Activated CD8-positive, alpha-beta memory T cell treated with anti-CD3 and anti-CD28 coated beads, Interleukin-2, amount 50 U/mL, for 4 hours (primary cell): ENCODE measurements at regions not wholly inside any gene's neighbourhood (a gene's known extent, or its start where the extent isn't known, plus 50 kb on each side); places are given as distances from the start of the nearest gene placed in this dataset.

ENCODE experiments used
- DNase-seq: peaks from one replicate; pipeline ENCODE4 v3.0.0-alpha.2; 2020

DNA sequence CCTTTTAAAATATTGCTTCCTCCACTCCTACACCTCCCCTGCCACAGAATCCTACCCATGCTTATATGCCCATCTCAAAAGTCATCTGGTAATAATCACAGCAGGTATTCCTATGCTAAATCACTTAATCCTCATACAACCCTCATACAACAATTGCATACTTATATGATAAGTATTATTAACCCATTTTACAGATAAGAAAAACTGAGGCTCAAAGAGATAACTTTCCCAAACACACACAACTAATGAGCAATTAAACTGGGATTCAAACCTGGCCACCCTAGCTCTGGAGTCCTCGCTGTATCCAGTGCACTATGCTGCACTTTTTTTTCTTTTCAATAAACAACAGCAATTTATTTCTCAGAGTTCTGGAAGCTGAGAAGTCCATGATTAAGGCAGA is 99.8 kb upstream of the TSPAN5 start:
- no peak for DNase-seq

- DNase-seq, result no peak
These were observed 96.3 kb upstream of the TSPAN5 start for GRCh38 chr4:98754736-98755135.

DNA sequence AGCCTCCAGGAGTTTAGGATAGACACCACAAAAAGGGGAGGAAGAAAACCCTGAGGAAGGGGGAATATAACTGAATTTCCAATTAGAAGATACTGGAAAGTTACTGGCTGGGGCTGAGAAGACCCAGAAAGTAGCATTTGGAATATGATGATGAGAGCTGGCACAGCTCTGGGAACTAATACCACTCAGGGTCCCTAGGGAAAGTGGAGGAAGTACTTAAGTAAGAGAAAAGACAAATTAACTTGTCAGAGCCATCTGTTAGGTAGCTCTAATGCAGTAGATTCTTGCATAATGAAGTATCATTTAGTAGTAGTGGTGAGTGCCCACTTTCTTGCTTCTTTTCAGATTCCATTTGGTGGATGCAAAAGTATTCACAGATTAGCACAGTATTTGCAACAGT is 90.8 kb upstream of the TSPAN5 start:
- no peak for DNase-seq

DNA sequence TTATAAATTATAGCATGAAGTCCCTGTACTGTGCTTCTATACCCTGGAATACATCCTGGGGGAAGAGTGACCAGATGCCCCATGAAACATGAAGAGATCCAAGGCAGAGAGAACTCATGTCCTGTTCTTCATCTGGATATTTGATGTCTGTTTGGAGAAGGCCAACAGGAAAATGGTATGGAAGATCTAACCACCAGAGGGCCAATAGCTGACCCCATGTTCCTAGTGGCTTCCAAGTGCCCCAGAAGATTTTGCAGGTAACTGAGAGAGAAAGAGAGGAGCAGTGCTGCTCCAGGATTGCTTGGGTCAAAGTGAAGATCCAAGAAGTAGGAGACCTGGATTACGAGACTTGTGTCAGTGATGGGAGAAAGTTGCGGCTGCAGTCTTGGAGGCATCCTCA is 90.2 kb upstream of the TSPAN5 start:
- DNase-seq, result no peak

DNA sequence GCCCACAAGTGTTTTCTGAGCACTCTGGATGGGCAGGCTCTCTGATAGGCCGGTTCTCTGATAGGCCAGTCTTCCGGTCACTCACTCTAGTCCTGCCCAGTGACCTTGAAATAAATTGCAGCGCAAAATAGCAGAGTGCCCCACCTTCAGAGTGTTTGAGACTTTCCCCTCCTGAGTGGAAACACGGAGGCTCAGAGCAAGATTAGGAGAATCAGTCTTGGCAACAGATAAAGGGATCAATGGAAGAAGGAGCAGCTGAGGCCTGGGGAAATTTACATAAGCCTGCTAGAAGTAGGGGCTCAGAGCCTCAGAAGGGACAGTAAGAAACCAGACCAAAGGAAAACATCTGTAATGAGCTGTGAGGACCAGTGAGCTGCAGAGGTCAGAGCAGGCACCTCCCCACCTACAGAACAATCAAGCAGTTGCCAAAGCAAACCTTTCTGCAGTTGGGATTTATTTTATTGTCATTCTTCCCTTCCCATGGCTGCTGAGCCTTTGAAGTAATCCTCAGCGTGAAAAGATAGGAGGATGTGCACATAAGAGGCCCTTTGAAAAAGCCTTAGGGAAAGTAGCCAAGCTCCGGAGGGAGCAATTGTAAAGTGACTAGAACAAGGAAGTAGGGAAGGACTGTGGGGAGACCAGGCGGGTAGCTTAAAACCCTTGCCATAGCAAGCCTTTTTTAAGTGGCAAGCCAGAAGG is 89.1 kb upstream of the TSPAN5 start:
- no peak for DNase-seq

GRCh38 chr4:98746936-98747335 is 88.5 kb upstream of the TSPAN5 start:
- no peak for DNase-seq

DNA sequence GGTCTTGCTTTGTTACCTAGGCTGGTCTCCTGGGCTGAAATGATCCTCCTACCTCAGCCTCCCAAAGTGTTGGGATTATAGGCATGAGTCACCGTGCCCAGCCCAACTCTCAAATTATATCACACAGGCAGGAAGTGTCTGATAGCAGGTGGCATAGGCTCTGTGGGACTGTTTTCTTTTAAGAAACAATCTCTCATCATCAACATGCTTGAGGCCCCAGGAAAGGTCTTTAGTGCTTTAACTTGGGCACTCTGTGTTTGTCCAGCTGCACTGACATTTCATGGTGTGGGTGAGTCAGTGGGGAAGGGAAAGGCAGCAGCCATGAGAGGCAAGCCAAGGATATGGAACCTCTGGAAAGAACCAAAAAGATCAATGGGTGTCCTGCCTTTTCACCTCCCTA is 88.1 kb upstream of the TSPAN5 start:
- DNase-seq, result no peak

DNA sequence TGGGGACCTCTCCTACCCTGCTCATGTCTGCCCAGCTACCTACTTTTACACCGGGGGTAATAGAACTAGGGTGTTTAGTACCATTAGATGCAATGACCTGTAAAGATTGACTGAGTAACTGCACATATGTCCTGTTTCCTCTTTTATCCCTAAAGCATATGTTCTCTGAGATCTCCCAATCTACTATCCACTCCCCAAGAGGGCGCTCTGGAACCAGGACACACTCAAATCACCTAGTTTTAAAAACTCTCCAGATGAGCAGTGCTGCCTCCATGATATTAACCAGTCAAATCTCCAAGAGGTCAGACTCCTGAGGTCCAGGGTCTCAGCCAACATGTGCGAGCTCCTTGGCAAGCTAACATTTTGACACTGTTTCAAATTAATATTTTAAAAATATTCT is 87.0 kb upstream of the TSPAN5 start:
- no peak for DNase-seq

DNA sequence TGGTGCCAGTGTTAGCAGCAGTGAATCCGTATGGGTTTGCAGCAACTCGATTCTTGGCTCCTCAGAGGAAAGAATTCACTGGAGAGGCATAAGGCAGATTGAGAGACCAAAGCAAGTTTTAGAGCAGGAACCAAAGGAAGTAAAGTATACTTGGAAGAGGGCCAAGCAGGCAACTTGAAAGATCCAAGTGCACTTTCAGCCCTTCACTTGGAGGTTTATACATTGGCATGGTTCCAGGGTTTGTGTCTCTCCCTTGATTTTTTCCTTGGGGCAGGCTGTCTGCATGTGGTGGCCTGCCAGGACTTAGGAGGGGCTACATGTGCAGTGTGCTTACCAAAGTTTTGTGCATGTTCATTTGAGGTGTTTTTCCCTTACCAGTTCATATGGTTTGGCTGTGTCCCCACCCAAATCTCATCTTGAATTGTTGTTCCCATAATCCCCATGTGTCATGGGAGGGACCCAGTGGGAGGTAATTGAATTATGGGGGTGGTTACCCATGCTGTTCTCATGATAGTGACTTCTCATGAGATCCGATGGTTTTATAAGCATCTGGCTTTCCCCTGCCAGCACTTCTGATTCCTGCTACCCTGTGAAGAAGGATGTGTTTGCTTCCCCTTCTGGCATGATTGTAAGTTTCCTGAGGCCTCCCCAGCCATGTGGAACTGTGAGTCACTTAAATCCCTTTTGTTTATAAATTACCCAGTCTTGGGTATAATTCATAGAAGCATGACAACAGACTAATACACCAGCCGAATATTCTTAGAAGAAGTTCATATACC is 86.2 kb upstream of the TSPAN5 start:
- no peak for DNase-seq

- no peak for DNase-seq
These were observed 83.5 kb upstream of the TSPAN5 start for GRCh38 chr4:98741952-98742351.

GRCh38 chr4:98739751-98740150 is 81.3 kb upstream of the TSPAN5 start:
- no peak for DNase-seq

GRCh38 chr4:98733601-98734000 is 75.2 kb upstream of the TSPAN5 start:
- DNase-seq, result no peak

DNA sequence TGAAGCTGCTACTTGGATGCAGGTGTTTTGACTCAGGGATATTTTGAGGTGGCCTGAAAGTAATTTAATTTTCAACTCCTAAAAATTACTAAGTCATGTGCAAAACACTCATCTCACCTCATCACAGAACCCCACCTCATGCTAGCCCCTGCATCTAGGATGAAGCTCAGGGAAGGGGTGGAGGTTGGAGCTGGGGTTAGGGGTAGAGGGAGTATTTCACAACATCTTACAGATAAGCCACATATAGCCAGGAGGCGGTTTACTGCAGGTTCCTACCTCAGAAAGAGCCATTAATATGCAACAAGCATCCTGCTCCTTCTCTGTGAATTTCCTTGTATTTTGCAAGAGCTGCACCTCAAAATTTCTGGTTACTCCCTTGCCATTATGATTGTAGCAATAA is 70.5 kb upstream of the TSPAN5 start:
- no peak for DNase-seq

DNA sequence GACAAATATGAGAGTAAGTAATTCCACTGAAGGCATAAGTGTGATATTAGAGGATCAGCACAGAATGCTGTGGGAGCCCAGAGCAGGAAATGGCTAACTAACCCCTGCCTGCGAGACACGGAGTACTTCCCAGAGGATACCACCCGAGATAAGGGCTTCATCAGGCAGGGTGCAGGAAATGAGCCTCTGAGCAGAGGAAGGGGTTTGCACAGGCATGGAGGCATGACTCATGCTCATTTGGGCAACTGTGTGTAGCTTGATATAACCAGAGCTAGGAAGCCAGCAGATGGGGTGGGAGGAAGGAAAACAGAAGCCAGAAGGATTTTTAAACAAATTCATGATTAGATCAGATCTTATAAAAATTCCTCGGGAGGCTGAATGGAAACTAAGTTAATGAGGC is 70.0 kb upstream of the TSPAN5 start:
- DNase-seq, result no peak

DNA sequence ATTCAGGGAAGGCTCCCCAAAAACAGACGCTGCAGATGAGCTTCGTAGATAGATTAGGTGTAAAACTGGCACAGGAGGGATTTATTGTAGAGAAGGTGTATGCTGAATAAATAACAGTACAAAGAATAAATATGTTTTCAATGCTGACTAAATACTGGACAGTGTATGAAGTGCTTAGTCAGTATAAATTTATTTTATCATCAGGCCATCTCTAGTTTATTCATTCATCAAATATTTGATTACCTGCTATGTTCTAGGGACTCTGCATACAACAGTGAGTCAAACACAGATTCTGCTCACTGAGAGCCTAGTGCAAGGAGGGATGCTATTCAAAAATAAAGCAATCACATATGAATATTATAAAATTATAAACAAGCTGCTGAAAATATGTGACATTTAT is 63.6 kb upstream of the TSPAN5 start:
- no peak for DNase-seq

- no peak for DNase-seq
These were observed 62.6 kb upstream of the TSPAN5 start for GRCh38 chr4:98720871-98721480.

- DNase-seq, result no peak
These were observed 58.4 kb upstream of the TSPAN5 start for GRCh38 chr4:98716796-98717195.

- DNase-seq, result no peak
These were observed 54.2 kb upstream of the TSPAN5 start for GRCh38 chr4:98712607-98713006.

- no peak for DNase-seq
These were observed 53.1 kb upstream of the TSPAN5 start for GRCh38 chr4:98711526-98711925.

DNA sequence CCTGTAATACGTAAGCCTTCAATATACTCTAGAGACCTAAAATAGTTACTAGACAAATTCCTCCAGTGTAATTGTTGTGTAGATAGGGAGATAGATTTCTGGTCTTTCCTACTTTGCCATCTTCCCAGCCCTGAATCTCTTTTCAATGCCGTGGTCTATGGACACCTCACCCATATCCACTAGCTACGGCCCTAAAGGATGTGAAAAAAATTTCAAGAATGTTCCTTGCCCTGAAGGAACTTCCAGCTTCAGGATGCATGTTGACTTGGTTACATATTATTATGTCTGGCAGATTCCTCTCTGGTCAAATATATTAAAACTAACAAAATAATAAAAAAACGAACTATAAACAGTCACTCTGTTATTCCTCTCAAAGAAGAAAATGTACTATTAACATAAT is 52.4 kb upstream of the TSPAN5 start:
- no peak for DNase-seq
